Caco-2 (cell line): ENCODE measurements at regions not wholly inside any gene's neighbourhood (a gene's known extent, or its start where the extent isn't known, plus 50 kb on each side); places are given as distances from the start of the nearest gene placed in this dataset.

Experiments used
- BruUV-seq: library from RNA; stranded (reverse); fragments of 400-500 nt; replicated peaks from 2 replicates; lab custom pipeline; 2021; lab: Mats Ljungman, UMichigan
- CTCF ChIA-PET: fragments of 300-600 bp; sonication (Branson Sonifier 250); formaldehyde crosslinking; loops from one replicate; lab custom pipeline; 2022; ENCODE audit warnings: antibody characterized with exemption; lab: Charles Lee
- POLR2A ChIA-PET: fragments of 300-600 bp; sonication (Branson Sonifier 250); formaldehyde crosslinking; loops from one replicate; lab custom pipeline; 2022; ENCODE audit warnings: antibody characterized with exemption; lab: Charles Lee
- DNase-seq, 2 experiments: peaks; one replicate each; pipeline versions ENCODE4 v3.0.0 to v3.0.0-alpha.2; 2020 to 2022
- H3K27me3 ChIP-seq: replicated peaks from 2 replicates; pipeline ENCODE4 v1.6.0; 2011; ENCODE audit warnings: low read length; ENCODE audit not compliant: control insufficient read depth, insufficient read depth
- H3K36me3 ChIP-seq: 2 replicates; pipeline ENCODE4 v1.5.1; 2011; ENCODE audit warnings: low read length; ENCODE audit not compliant: control insufficient read depth, insufficient read depth
- H3K4me1 ChIP-seq: fragments of 250-450 bp; sonication (Bioruptor Pico); 2 replicates; pipeline ENCODE4 v1.5.1; 2020; ENCODE audit warnings: mild to moderate bottlenecking
- H3K4me3 ChIP-seq: 2 replicates; pipeline ENCODE4 v1.5.1; 2011; ENCODE audit warnings: low read depth, mild to moderate bottlenecking, control low read depth, low read length
- H3K9me3 ChIP-seq: fragments of 250-450 bp; sonication (Bioruptor Pico); 2 replicates; pipeline ENCODE4 v1.5.1; 2020; ENCODE audit warnings: mild to moderate bottlenecking, moderate library complexity
- H3K27ac Mint-ChIP-seq: one replicate; pipeline ENCODE4 v1.8.0; 2022; ENCODE audit warnings: mixed read lengths; ENCODE audit not compliant: unreplicated experiment
- H3K27me3 Mint-ChIP-seq: one replicate; pipeline ENCODE4 v1.8.0; 2022; ENCODE audit warnings: mixed read lengths; ENCODE audit not compliant: insufficient read depth, unreplicated experiment
- H3K36me3 Mint-ChIP-seq: one replicate; pipeline ENCODE4 v1.8.0; 2022; ENCODE audit warnings: mild to moderate bottlenecking, mixed read lengths; ENCODE audit not compliant: insufficient read depth, unreplicated experiment
- H3K4me1 Mint-ChIP-seq: one replicate; pipeline ENCODE4 v1.8.0; 2022; ENCODE audit warnings: low read depth, mixed read lengths; ENCODE audit not compliant: unreplicated experiment
- H3K4me3 Mint-ChIP-seq: one replicate; pipeline ENCODE4 v1.8.0; 2022; ENCODE audit warnings: mild to moderate bottlenecking, moderate library complexity, mixed read lengths; ENCODE audit not compliant: unreplicated experiment
- H3K9me3 Mint-ChIP-seq: one replicate; pipeline ENCODE4 v1.8.0; 2022; ENCODE audit warnings: mixed read lengths; ENCODE audit not compliant: unreplicated experiment
- intact Hi-C: fragments of 100-400 bp; cut with micrococcal nuclease; formaldehyde crosslinking; loops from one replicate; pipeline ENCODE4 v1.10.0; 2022; ENCODE audit not compliant: unreplicated experiment
- TF ChIP-seq, protein P1 (sequence below), 2 experiments: fragments of 200-600 bp in 1 of 2; IDR thresholded peaks; 1 replicate in 1 of 2; 2 replicates in 1 of 2; pipeline versions ENCODE4 v1.5.1 to v1.8.0; 2011 to 2022; ENCODE audit warnings: antibody characterized with exemption in 1 of 2, control low read depth in 1 of 2, inconsistent platforms in 1 of 2, low read depth in 1 of 2, low read length in 1 of 2, mild to moderate bottlenecking in 1 of 2, moderate library complexity in 1 of 2; ENCODE audit not compliant: insufficient read depth in 1 of 2, severe bottlenecking in 1 of 2, unreplicated experiment in 1 of 2

DNA sequence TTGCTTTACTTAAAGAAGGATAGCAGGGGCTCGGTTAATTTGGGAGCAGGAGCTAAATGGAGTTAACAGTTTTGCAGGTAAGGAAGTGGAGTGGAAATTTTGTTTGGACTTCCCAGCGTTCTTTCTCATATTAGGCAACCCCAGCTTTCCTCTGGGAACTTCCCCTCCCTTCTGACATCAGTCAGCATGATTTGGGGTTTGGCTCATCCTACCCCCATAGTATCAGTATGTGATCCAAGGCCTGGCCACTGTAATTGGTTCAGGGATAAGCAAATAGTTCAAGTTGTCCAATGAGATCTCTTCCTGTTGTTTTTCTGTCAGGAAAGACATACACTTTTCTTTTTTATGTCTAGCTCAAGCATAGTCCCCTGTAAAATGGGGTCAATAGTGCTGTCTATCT, 125.6 kb upstream of the CDK6 start:
- no peaks in the 10 kb centered on the region for H3K4me1 ChIP-seq
- no peak for DNase-seq
- BruUV-seq: no TSS peak
- POLR2A ChIA-PET: no interaction called here
- TF ChIP-seq, protein P1, sequence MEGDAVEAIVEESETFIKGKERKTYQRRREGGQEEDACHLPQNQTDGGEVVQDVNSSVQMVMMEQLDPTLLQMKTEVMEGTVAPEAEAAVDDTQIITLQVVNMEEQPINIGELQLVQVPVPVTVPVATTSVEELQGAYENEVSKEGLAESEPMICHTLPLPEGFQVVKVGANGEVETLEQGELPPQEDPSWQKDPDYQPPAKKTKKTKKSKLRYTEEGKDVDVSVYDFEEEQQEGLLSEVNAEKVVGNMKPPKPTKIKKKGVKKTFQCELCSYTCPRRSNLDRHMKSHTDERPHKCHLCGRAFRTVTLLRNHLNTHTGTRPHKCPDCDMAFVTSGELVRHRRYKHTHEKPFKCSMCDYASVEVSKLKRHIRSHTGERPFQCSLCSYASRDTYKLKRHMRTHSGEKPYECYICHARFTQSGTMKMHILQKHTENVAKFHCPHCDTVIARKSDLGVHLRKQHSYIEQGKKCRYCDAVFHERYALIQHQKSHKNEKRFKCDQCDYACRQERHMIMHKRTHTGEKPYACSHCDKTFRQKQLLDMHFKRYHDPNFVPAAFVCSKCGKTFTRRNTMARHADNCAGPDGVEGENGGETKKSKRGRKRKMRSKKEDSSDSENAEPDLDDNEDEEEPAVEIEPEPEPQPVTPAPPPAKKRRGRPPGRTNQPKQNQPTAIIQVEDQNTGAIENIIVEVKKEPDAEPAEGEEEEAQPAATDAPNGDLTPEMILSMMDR (IDR thresholded peaks at IDR 0.05; ENCODE audit: insufficient read depth in 1 of 2, low read depth in 1 of 2, low read length in 1 of 2, severe bottlenecking in 1 of 2, unreplicated experiment in 1 of 2): no peak
- Mint-ChIP-seq H3K4me1 (no peaks in the 10 kb centered on the region), H3K27ac (no peak overlapping the region), H3K4me3 (no peak overlapping the region), H3K27me3 (peaks cover 7% of the 10 kb centered on the region), H3K9me3 (peaks cover 7% of the 10 kb centered on the region), H3K36me3 (no peaks in the 10 kb centered on the region)
- intact Hi-C loops: no loop called here
- H3K9me3 ChIP-seq: no peaks in the 10 kb centered on the region
- H3K4me3 ChIP-seq: no peak overlapping the region
- CTCF ChIA-PET: no interaction called here
- H3K36me3 ChIP-seq: no peaks in the 10 kb centered on the region
- H3K27me3 ChIP-seq: no peaks in the 10 kb centered on the region

- Histone ChIP-seq H3K36me3 (no peaks in the 10 kb centered on the region), H3K4me1 (no peaks in the 10 kb centered on the region), H3K27me3 (no peaks in the 10 kb centered on the region), H3K4me3 (no peak overlapping the region), H3K9me3 (no peaks in the 10 kb centered on the region; the same call in 1 of the 2 replicates)
- no peak overlapping the region for H3K27ac Mint-ChIP-seq
- intact Hi-C loops: no loop called here
- no peaks in the 10 kb centered on the region for H3K4me1 Mint-ChIP-seq
- peaks cover 19% of the 10 kb centered on the region for H3K9me3 Mint-ChIP-seq
- H3K4me3 Mint-ChIP-seq: no peak overlapping the region
- ChIA-PET CTCF (no interaction called here), POLR2A (no interaction called here)
- BruUV-seq: no TSS peak
- peaks cover 3% of the 10 kb centered on the region for H3K27me3 Mint-ChIP-seq
- no peak for DNase-seq
- TF ChIP-seq, protein P1 (IDR thresholded peaks at IDR 0.05; ENCODE audit: insufficient read depth in 1 of 2, low read depth in 1 of 2, low read length in 1 of 2, severe bottlenecking in 1 of 2, unreplicated experiment in 1 of 2): no peak
- peaks cover 6% of the 10 kb centered on the region for H3K36me3 Mint-ChIP-seq
These were observed 120.2 kb upstream of the CDK6 start for GRCh38 chr7:92956575-92956974.

DNA sequence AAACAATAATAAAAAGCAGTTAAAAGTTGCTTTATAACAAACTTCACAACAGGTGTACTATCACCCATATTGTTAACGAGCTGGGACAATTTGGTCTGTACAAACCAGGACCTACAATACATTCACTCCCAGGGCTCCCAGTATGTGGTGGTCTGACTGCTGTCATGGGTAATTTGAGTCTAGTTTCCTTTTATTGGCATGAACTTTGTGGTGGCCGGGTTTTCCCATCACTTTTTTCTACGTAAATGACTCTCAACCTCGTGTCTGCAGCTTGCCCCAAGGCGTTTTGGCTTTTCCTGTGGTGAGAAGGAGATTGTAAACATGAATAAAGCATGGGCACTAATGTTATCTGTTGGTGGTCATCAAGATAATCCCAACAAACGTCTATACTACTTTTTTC, 118.7 kb upstream of the CDK6 start:
- Histone ChIP-seq H3K9me3 (no peaks in the 10 kb centered on the region; the same call in 1 of the 2 replicates), H3K4me3 (no peak overlapping the region), H3K27me3 (no peaks in the 10 kb centered on the region), H3K36me3 (no peaks in the 10 kb centered on the region), H3K4me1 (no peaks in the 10 kb centered on the region)
- H3K4me3 Mint-ChIP-seq: no peak overlapping the region
- H3K9me3 Mint-ChIP-seq: peaks cover 19% of the 10 kb centered on the region
- H3K27me3 Mint-ChIP-seq: peaks cover 3% of the 10 kb centered on the region
- H3K36me3 Mint-ChIP-seq: peaks cover 6% of the 10 kb centered on the region
- POLR2A ChIA-PET: no interaction called here
- TF ChIP-seq, protein P1 (IDR thresholded peaks at IDR 0.05; ENCODE audit: insufficient read depth in 1 of 2, low read depth in 1 of 2, low read length in 1 of 2, severe bottlenecking in 1 of 2, unreplicated experiment in 1 of 2): no peak
- intact Hi-C loops: no loop called here
- no peaks in the 10 kb centered on the region for H3K4me1 Mint-ChIP-seq
- BruUV-seq: no TSS peak
- no peak overlapping the region for H3K27ac Mint-ChIP-seq
- DNase-seq: no peak
- CTCF ChIA-PET: no interaction called here
